H54 (cell line): ENCODE measurements at regions not wholly inside any gene's neighbourhood (a gene's known extent, or its start where the extent isn't known, plus 50 kb on each side); places are given as distances from the start of the nearest gene placed in this dataset.
"Not testable (repeated sequence)": the region's sequence is repeated elsewhere in the genome, so short reads cannot be mapped to it uniquely, and the experiment has no call there.

ENCODE experiments used
- DNase-seq: peaks from one replicate; pipeline ENCODE4 v3.0.0; 2011; ENCODE audit warnings: low spot score, mixed read lengths; ENCODE audit not compliant: insufficient read length
- FAIRE-seq: peaks from 3 replicates; lab custom pipeline; 2011; peaks lifted over from hg19 to GRCh38; lab: Jason Lieb, UNC
- POLR2A ChIP-seq: IDR thresholded peaks from 2 replicates; pipeline ENCODE4 v1.6.1; 2011; ENCODE audit warnings: low read depth, mild to moderate bottlenecking, low read length

DNA sequence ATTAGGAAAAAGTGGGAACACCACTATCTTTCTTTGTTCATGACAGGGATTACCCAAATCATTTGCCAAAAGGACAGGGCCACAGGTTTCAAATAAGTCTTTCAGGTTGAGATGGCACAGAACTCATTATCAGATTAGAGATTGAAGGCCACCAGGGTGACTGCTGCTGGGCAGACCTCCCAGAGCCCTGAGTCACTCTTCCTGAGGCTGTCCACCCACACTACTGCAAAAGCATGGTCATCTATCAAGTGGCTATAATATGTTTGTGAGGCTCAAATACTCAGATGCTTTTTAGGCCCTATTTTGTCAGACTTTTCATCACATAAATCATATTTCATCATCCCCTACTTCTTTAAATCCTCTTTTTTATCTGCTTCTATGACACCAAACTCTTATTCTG is 155.3 kb upstream of the CCDC196 start:
- no peak for TF ChIP-seq POLR2A
- FAIRE-seq (no peak), DNase-seq (no peak)

DNA sequence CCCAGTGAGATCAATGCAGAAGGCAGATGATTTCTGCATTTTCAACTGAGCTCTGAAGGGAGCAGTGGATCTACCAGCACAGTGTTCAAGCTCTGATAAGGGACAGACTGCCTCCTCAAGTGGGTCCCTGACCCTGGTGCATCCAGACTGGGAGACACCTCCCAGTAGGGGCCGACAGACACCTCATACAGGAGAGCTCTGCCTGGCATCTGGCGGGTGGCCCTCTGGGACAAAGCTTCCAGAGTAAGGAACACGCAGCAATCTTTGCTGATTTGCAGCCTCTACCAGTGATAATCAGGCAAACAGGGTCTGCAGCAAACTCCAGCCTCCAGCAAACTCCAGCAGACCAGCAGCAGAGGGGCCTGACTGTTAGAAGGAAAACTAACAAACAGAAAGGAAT is 152.9 kb upstream of the CCDC196 start:
- not testable (repeated sequence) for DNase-seq, FAIRE-seq

DNA sequence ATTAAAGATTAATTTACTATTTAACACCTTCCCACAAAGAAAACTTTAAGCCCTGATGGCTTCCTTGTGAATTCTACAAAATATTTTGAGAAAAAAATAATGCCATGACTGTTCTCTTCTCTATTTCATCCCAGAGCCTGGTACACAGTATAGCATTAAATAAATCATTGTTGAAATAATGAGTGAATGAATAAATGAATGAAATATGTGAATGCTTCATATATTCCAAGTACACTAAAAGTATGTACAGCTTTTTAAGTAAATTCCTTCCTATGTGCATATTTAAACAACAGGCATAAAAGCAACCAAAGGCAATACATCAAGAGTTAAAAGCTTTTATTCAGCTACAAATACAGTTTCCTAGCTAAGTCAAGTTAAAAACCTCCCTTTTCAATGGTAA is 144.9 kb upstream of the CCDC196 start:
- FAIRE-seq (no peak), DNase-seq (no peak)
- no peak for TF ChIP-seq POLR2A

DNA sequence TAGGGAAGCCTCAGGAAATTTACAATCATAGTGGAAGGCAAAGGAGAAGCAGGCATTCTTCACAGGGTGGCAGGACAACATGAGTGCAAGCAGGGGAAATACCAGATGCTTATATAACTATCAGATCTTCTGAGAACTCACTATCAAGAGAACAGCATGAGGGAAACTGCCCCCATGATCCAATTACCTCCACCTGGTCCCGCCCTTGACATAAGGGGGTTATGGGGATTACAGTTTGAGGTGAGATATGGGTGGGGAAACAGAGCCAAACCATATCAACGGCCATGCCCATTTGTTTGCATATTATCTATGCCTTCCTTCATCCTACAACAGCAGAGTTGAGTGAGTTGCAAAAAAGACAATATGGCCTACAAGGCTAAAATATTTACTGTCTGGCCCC is 140.2 kb upstream of the CCDC196 start:
- DNase-seq (no peak), FAIRE-seq (no peak)
- no peak for TF ChIP-seq POLR2A

DNA sequence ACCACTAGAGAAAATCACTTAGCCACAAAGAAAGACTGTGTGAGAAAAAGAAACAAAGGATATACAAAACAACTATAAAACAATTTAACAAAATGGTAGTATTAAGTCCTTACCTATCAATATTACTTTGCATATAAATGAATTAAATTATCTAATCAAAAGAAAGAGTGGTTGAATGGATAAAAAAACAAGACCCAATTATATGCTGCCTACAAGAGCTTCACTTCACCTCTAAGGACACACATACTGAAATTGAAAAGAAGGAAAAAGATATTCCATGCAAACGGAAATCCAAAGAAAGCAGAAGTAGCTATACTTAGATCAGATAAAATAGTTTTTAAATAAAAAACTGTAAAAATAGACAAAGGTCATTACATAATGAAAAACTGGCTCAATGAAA is 134.9 kb upstream of the CCDC196 start:
- no peak for FAIRE-seq
- DNase-seq = no peak
- TF ChIP-seq POLR2A = no peak

DNA sequence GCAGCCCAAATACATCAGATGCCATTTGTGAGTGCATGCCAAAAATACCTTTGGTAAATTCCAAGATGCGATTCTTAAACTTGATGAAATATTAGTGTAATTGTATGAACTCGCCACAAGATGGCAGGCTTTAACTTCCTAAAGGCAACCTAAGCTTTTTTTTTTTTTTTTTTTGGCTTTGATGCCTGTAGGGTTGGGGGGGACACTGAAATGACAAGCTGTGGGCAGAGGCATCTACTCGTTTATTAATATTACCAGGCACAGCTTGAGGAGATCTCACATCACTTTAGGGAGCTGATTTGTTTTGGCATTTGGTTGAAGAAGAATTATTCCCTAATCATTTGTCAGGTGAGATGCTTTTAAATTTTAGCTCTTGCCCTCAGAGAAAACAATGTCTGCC is 126.7 kb upstream of the CCDC196 start:
- FAIRE-seq = no peak
- TF ChIP-seq POLR2A = no peak
- DNase-seq = no peak

DNA sequence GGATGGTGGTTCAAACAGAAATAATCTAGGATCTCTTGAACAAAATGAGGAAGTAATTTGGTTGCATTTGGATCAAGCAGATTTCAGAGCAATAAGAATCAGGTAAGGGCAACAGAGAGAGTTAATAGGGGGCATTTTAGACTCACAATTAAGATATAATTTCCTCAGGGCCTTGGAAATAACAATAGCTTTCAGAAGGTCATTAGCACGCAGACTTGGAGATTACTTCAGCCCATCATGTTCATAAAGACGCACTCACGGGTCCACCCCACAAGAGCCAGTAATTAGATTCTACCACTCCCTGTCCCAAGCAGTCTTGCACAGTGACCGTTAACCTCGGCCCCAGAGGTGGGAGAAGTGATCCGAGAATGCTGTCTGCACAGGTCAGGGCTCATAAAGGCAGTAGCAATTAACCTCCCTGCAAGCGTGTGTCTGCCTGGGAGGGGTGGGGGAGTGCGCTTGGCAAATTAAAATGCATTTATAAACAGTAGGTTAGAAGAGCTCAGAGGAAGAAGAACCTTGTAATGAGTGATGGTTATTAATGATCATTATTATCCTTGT is 125.7 kb upstream of the CCDC196 start:
- no peak for DNase-seq
- no peak for TF ChIP-seq POLR2A
- no peak for FAIRE-seq

DNA sequence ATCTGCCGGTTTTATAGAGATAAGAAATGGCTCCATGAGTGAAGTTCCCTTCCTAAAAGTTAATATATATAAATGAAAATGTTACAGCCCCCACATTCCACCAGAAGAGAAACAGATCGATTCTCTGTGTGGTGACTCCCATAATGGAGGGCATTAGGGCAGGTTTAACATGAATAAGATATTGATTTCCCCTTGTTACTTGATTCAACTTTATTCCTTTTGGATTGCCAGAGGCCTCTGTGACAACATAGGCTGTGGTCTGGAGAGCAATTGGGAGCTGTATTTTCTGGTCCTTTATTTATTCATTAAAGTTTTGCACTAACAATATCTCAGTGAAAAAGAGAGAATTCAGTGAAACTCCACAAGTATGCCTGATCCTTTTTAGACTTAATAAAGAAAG is 125.2 kb upstream of the CCDC196 start:
- DNase-seq (no peak), FAIRE-seq (no peak)
- TF ChIP-seq POLR2A = no peak

DNA sequence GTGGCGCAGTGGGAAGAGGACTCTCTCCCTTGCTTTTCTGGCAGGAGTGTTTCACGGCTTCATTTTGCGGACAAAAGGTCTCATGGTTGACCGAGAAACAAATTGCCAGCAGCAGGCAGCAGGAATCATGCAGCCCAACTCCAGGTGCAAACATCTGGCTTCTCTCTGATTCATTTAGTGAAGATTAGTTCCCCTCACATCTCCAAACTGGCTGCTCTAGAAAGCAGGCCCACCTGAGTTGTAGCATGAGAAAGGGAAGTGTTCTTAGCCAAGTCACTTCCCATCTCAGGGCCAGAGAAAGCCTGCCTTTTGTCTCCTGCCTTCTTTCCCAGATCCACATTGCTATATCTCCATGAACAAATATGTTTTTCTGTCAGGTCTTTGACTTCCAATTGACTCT is 120.8 kb upstream of the CCDC196 start:
- DNase-seq (no peak), FAIRE-seq (no peak)
- TF ChIP-seq POLR2A = no peak

DNA sequence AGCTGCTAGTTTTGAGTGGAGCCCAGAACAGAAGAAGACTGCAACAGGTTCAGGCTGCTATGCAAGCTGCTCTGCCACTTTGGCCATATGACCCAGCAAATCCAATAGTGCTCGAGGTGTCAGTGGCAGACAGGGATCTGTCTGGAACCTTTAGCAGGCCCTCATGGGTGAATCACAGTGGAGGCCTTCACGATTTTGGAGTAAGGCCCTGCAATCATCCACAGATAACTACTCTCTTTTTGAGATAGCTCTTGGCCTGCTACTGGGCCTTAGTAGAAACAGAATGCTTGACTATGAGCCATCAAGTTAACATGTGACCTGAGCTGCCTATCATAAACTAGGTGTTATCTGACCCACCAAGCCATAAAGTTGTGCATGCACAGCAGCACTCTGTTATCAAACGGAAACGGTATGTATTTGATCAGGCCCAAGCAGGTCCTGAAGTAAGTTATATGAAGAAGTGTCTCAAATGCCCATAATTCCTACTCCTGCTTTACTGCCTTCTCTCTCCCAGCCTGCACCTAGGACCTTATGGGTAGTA is 116.9 kb upstream of the CCDC196 start:
- DNase-seq = no peak
- TF ChIP-seq POLR2A = no peak
- FAIRE-seq = no peak

DNA sequence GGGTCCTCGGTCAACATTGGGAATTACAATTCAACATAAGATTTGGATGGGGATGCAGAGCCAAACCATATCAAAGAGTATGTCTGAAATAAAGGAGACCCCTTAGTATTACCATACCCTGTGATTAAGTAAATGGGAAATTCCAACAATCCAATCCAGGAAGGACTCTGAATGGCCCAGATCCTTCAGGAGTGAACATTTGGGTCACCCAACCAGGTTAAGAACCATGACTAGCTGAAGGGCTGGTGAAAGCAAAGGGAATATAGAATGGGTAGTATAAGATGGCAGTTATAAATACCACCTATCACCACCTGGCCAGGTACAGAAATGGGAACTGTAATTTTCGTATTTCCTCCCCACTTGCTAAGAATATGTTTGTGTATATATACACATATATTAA is 114.4 kb upstream of the CCDC196 start:
- no peak for TF ChIP-seq POLR2A
- FAIRE-seq (no peak), DNase-seq (no peak)

DNA sequence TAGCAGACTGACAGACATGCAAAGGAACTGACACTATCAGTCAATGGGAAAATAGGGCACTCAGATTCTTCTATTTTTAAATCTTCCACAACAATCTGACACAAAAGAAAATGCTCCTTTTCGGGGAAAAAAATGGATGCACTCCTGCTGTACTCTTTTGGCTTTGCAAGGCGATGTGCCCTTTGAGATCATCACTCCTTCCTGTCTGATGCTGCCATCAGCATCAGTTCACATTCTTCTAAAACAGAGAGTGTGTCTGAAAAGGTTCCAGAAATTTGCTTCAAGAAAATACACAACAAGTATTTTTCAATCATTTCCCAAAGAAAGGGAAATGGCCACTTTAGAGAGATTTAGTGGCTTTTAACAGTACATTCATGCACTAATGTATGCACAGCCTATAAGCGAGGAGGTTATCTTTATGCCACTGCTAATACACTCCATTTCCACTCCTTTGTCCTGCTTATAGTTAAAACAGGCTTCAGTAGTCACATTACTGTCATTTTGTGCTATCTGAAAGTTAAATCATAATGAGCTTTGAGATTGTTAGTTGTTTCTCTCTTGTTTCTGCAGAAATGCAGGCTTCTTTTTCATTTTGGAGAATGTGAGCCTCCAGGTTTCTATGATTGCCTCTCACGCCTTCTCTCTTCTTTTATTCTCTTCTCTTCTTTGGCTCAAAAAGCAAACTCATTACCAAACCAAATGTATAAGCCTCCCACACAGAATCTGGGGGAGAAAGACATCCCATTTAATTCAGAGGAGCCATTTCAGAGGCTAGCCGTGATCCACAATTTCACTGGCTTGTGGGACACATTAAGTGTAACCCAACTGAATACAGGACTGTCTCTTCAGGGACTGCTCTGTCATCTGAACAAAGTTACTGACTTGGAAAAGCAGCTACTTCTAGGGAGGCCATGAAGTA is 110.9 kb upstream of the CCDC196 start:
- DNase-seq (no peak), FAIRE-seq (no peak)
- TF ChIP-seq POLR2A = no peak

DNA sequence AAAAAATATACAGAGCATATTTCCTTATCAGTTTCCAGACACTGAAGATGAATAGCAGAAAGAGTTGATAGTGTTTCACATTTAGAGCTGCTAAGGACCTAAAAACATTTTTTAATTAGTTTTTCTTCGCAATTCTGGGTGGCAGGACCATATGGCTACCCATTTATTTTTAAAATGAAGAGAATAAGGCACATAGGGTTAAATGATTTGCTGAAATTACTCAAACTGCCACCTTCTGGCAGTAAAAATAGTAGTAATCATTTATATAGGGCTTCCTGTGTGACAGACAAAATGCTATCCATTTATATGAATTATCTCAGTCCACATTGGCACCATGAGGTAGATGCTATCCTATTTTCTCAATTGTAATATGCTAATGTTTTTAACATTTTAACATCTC is 108.6 kb upstream of the CCDC196 start:
- FAIRE-seq (no peak), DNase-seq (no peak)
- no peak for TF ChIP-seq POLR2A

DNA sequence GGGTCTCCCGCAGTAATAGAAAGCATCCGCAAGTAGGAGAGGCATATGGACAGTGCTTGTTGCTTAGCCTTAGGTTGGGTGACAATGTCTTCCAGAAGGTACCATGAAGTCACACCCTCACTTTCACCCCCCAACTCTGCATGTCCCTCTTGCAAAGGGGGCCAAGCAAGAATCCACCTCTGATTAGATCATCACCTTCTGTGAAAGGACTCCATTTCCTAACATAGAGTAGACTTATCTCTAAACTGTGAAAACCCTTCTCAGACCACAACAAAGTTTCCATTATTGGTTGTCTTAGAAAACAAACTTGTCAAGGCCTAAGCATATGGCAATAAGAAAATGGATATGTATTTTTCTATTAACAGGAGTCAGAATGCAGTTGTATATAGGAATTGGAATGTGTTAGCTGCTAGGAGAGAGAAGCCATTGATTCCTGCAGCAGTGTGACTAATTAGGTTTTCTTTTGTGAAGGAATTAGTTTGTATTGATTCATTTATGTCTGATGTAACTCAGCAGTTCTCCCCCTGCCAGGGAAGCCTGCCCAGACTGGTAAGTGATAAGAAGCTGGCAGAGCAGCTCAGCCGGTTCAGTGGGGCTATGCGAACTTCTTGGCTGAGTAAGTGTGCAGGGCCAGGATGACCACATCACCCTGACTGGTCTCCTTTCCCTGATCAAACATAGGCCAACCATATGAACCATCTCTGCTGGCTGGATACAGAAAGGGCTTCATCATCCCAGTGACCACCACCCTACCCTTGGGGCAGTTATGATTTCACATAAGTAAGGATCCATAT is 107.3 kb upstream of the CCDC196 start:
- FAIRE-seq (no peak), DNase-seq (no peak)
- no peak for TF ChIP-seq POLR2A
